WTC11 (cell line): ENCODE measurements at regions not wholly inside any gene's neighbourhood (a gene's known extent, or its start where the extent isn't known, plus 50 kb on each side); places are given as distances from the start of the nearest gene placed in this dataset.

ENCODE experiments used
- ATAC-seq: fragments of 200-7000 bp; cut with Tn5 transposase; 2 replicates; pipeline ENCODE4 v1.10.0; 2021; ENCODE audit warnings: mild to moderate bottlenecking, moderate library complexity
- CTCF ChIA-PET: fragments of 300-600 bp; sonication (Branson Sonifier 250); formaldehyde crosslinking; loops from one replicate; lab custom pipeline; 2021; ENCODE audit warnings: antibody characterized with exemption; lab: Charles Lee
- POLR2A ChIA-PET: fragments of 350-600 bp; sonication (Branson Sonifier 250); formaldehyde crosslinking; loops from one replicate; lab custom pipeline; 2021; ENCODE audit warnings: antibody characterized with exemption; lab: Charles Lee
- DNase-seq: peaks from one replicate; pipeline ENCODE4 v3.0.0; 2021; ENCODE audit warnings: low spot score
- H3K27ac Mint-ChIP-seq: 2 replicates; pipeline ENCODE4 v1.8.0; 2021; ENCODE audit warnings: mixed read lengths
- H3K27me3 Mint-ChIP-seq: 2 replicates; pipeline ENCODE4 v1.8.0; 2021; ENCODE audit warnings: low read depth, mild to moderate bottlenecking, moderate library complexity, mixed read lengths
- H3K36me3 Mint-ChIP-seq: 2 replicates; pipeline ENCODE4 v1.8.0; 2021; ENCODE audit warnings: mixed read lengths
- H3K4me1 Mint-ChIP-seq: 2 replicates; pipeline ENCODE4 v1.8.0; 2022; ENCODE audit warnings: mixed read lengths
- H3K4me3 Mint-ChIP-seq: 2 replicates; pipeline ENCODE4 v1.8.0; 2021; ENCODE audit warnings: mild to moderate bottlenecking, moderate library complexity, mixed read lengths
- H3K9me3 Mint-ChIP-seq: 2 replicates; pipeline ENCODE4 v1.8.0; 2021; ENCODE audit warnings: mixed read lengths
- ARID4B ChIP-seq: sonication (generic); formaldehyde crosslinking; IDR thresholded peaks from 2 replicates; pipeline ENCODE4 v1.8.0; 2023; ENCODE audit warnings: missing genetic modification reagents, mild to moderate bottlenecking, borderline replicate concordance
- ATF1 ChIP-seq: sonication (generic); formaldehyde crosslinking; IDR thresholded peaks from 2 replicates; pipeline ENCODE4 v1.8.1; 2023; ENCODE audit warnings: mild to moderate bottlenecking, moderate library complexity, missing genetic modification reagents
- E2F5 ChIP-seq: sonication (generic); formaldehyde crosslinking; IDR thresholded peaks from 2 replicates; pipeline ENCODE4 v1.8.1; 2022; ENCODE audit warnings: mild to moderate bottlenecking, moderate library complexity, missing genetic modification reagents
- ELF4 ChIP-seq: sonication (generic); formaldehyde crosslinking; IDR thresholded peaks from 2 replicates; pipeline ENCODE4 v1.8.1; 2022; ENCODE audit warnings: low read depth, mild to moderate bottlenecking, moderate library complexity, missing genetic modification reagents
- ESRRA ChIP-seq: sonication (generic); formaldehyde crosslinking; IDR thresholded peaks from 2 replicates; pipeline ENCODE4 v1.8.1; 2022; ENCODE audit warnings: mild to moderate bottlenecking, missing genetic modification reagents, borderline replicate concordance
- FOXJ3 ChIP-seq: sonication (generic); formaldehyde crosslinking; IDR thresholded peaks from 2 replicates; pipeline ENCODE4 v1.9.0; 2021; ENCODE audit warnings: missing genetic modification reagents, mild to moderate bottlenecking, borderline replicate concordance
- FOXK1 ChIP-seq: sonication (generic); formaldehyde crosslinking; IDR thresholded peaks from 2 replicates; pipeline ENCODE4 v1.8.0; 2022; ENCODE audit warnings: mild to moderate bottlenecking, moderate library complexity, missing genetic modification reagents
- GRHL2 ChIP-seq: fragments of 250-450 bp; sonication (Bioruptor Pico); IDR thresholded peaks from 2 replicates; pipeline ENCODE4 v1.8.0; 2022; ENCODE audit warnings: mild to moderate bottlenecking, moderate library complexity; ENCODE audit not compliant: insufficient replicate concordance, severe bottlenecking
- MYBL2 ChIP-seq: sonication (generic); formaldehyde crosslinking; IDR thresholded peaks from 2 replicates; pipeline ENCODE4 v1.8.1; 2023; ENCODE audit warnings: mild to moderate bottlenecking, moderate library complexity, missing genetic modification reagents
- NFATC4 ChIP-seq: fragments of 250-450 bp; sonication (Bioruptor Pico); IDR thresholded peaks from 2 replicates; pipeline ENCODE4 v1.9.0; 2021; ENCODE audit warnings: mild to moderate bottlenecking
- PREB ChIP-seq: sonication (generic); formaldehyde crosslinking; IDR thresholded peaks from 2 replicates; pipeline ENCODE4 v1.8.1; 2022; ENCODE audit warnings: mild to moderate bottlenecking, missing genetic modification reagents, moderate library complexity, borderline replicate concordance
- ZNF121 ChIP-seq: sonication (generic); formaldehyde crosslinking; IDR thresholded peaks from 2 replicates; pipeline ENCODE4 v1.8.0; 2023; ENCODE audit warnings: missing genetic modification reagents
- ZNF425 ChIP-seq: fragments of 250-450 bp; sonication (Bioruptor Pico); conservative IDR thresholded peaks from 2 replicates; pipeline ENCODE4 v1.9.0; 2021; ENCODE audit warnings: mild to moderate bottlenecking
- ZNF532 ChIP-seq: fragments of 250-450 bp; sonication (Bioruptor Pico); IDR thresholded peaks from 2 replicates; pipeline ENCODE4 v1.9.0; 2021; ENCODE audit warnings: mild to moderate bottlenecking, borderline replicate concordance
- TF ChIP-seq, protein P1 (sequence below): sonication (generic); formaldehyde crosslinking; IDR thresholded peaks from 2 replicates; pipeline ENCODE4 v1.8.0; 2022; ENCODE audit warnings: missing genetic modification reagents
- TF ChIP-seq, protein P2 (sequence below): sonication (generic); formaldehyde crosslinking; IDR thresholded peaks from 2 replicates; pipeline ENCODE4 v1.8.1; 2023; ENCODE audit warnings: mild to moderate bottlenecking, missing genetic modification reagents, moderate library complexity
- TF ChIP-seq, protein P3 (sequence below): sonication (generic); formaldehyde crosslinking; IDR thresholded peaks from 2 replicates; pipeline ENCODE4 v1.8.0; 2022; ENCODE audit warnings: mild to moderate bottlenecking, missing genetic modification reagents

- Mint-ChIP-seq H3K4me3 (no peak overlapping the region), H3K4me1 (peaks cover 22% of the 10 kb centered on the region), H3K9me3 (peaks cover 13% of the 10 kb centered on the region), H3K27me3 (peaks cover 7% of the 10 kb centered on the region)
- no peak for ATAC-seq
- no peak for TF ChIP-seq ZNF425
- no peak for TF ChIP-seq ELF4 (CRISPR knock-in tag)
- TF ChIP-seq, protein P1, sequence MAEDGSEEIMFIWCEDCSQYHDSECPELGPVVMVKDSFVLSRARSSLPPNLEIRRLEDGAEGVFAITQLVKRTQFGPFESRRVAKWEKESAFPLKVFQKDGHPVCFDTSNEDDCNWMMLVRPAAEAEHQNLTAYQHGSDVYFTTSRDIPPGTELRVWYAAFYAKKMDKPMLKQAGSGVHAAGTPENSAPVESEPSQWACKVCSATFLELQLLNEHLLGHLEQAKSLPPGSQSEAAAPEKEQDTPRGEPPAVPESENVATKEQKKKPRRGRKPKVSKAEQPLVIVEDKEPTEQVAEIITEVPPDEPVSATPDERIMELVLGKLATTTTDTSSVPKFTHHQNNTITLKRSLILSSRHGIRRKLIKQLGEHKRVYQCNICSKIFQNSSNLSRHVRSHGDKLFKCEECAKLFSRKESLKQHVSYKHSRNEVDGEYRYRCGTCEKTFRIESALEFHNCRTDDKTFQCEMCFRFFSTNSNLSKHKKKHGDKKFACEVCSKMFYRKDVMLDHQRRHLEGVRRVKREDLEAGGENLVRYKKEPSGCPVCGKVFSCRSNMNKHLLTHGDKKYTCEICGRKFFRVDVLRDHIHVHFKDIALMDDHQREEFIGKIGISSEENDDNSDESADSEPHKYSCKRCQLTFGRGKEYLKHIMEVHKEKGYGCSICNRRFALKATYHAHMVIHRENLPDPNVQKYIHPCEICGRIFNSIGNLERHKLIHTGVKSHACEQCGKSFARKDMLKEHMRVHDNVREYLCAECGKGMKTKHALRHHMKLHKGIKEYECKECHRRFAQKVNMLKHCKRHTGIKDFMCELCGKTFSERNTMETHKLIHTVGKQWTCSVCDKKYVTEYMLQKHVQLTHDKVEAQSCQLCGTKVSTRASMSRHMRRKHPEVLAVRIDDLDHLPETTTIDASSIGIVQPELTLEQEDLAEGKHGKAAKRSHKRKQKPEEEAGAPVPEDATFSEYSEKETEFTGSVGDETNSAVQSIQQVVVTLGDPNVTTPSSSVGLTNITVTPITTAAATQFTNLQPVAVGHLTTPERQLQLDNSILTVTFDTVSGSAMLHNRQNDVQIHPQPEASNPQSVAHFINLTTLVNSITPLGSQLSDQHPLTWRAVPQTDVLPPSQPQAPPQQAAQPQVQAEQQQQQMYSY (CRISPR knock-in tag), result no peak
- no peak for TF ChIP-seq PREB (CRISPR knock-in tag)
- TF ChIP-seq ARID4B (CRISPR knock-in tag), result no peak
- no peak for TF ChIP-seq FOXJ3 (CRISPR knock-in tag)
- TF ChIP-seq E2F5, result no peak
- TF ChIP-seq MYBL2, result no peak
- TF ChIP-seq ESRRA (CRISPR knock-in tag), result no peak
- TF ChIP-seq ZNF121 (CRISPR knock-in tag), result no peak
- TF ChIP-seq ZNF532 (CRISPR knock-in tag), result no peak
- no peak for TF ChIP-seq GRHL2 (CRISPR knock-in tag)
- no peak for TF ChIP-seq FOXK1 (CRISPR knock-in tag)
- TF ChIP-seq, protein P2, sequence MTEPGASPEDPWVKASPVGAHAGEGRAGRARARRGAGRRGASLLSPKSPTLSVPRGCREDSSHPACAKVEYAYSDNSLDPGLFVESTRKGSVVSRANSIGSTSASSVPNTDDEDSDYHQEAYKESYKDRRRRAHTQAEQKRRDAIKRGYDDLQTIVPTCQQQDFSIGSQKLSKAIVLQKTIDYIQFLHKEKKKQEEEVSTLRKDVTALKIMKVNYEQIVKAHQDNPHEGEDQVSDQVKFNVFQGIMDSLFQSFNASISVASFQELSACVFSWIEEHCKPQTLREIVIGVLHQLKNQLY (CRISPR knock-in tag), result no peak
- TF ChIP-seq NFATC4, result no peak
- TF ChIP-seq ATF1, result no peak
- TF ChIP-seq, protein P3, sequence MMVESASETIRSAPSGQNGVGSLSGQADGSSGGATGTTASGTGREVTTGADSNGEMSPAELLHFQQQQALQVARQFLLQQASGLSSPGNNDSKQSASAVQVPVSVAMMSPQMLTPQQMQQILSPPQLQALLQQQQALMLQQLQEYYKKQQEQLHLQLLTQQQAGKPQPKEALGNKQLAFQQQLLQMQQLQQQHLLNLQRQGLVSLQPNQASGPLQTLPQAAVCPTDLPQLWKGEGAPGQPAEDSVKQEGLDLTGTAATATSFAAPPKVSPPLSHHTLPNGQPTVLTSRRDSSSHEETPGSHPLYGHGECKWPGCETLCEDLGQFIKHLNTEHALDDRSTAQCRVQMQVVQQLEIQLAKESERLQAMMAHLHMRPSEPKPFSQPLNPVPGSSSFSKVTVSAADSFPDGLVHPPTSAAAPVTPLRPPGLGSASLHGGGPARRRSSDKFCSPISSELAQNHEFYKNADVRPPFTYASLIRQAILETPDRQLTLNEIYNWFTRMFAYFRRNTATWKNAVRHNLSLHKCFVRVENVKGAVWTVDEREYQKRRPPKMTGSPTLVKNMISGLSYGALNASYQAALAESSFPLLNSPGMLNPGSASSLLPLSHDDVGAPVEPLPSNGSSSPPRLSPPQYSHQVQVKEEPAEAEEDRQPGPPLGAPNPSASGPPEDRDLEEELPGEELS, result no peak
- TF ChIP-seq, all 79 proteins: peak for 0
- ChIA-PET POLR2A (no interaction called here), CTCF (interaction anchor here (0.9 kb wide), 1 partner anchor 338 kb away, joined by 3 read pairs; no protein-coding TSS in a partner anchor)
- no peak for DNase-seq
- Mint-ChIP-seq H3K27ac (no peak overlapping the region), H3K36me3 (no peaks in the 10 kb centered on the region)
Measured at GRCh38 chr16:49010879-49011278, 270.8 kb downstream of the CBLN1 start.
